A673 (cell line): ENCODE measurements at regions not wholly inside any gene's neighbourhood (a gene's known extent, or its start where the extent isn't known, plus 50 kb on each side); places are given as distances from the start of the nearest gene placed in this dataset.
"Not testable (repeated sequence)": the region's sequence is repeated elsewhere in the genome, so short reads cannot be mapped to it uniquely, and the experiment has no call there.

Experiments used
- BruUV-seq: library from RNA; stranded (reverse); fragments of 400-500 nt; replicated peaks from 2 replicates; lab custom pipeline; 2021; lab: Mats Ljungman, UMichigan
- CTCF ChIA-PET: fragments of 300-600 bp; sonication (Branson Sonifier 250); formaldehyde crosslinking; loops from one replicate; lab custom pipeline; 2022; ENCODE audit warnings: antibody characterized with exemption; lab: Charles Lee
- POLR2A ChIA-PET: fragments of 300-600 bp; sonication (Branson Sonifier 250); formaldehyde crosslinking; loops from one replicate; lab custom pipeline; 2022; ENCODE audit warnings: antibody characterized with exemption; ENCODE audit not compliant: low non-redundant PET; lab: Charles Lee
- DNase-seq: peaks from one replicate; pipeline ENCODE4 v3.0.0-alpha.2; 2015; ENCODE audit warnings: low spot score
- H3K27ac ChIP-seq: fragments of 200-600 bp; sonication (generic); 2 replicates; pipeline ENCODE4 v1.5.1; 2016; ENCODE audit warnings: mixed run types, low read depth, mild to moderate bottlenecking, mixed read lengths, antibody characterized with exemption, low read length; ENCODE audit not compliant: poor library complexity, severe bottlenecking
- H3K27me3 ChIP-seq: fragments of 200-600 bp; sonication (generic); replicated peaks from 2 replicates; pipeline ENCODE4 v1.6.1; 2017; ENCODE audit warnings: mixed run types, low read depth, mild to moderate bottlenecking, mixed read lengths, antibody characterized with exemption, low read length; ENCODE audit not compliant: insufficient read depth, poor library complexity
- H3K36me3 ChIP-seq: fragments of 200-600 bp; sonication (generic); 2 replicates; pipeline ENCODE4 v1.6.1; 2016; ENCODE audit warnings: mixed run types, mild to moderate bottlenecking, mixed read lengths, antibody characterized with exemption, low read length; ENCODE audit not compliant: insufficient read depth, poor library complexity, severe bottlenecking
- H3K4me1 ChIP-seq: fragments of 200-600 bp; sonication (generic); 2 replicates; pipeline ENCODE4 v1.6.1; 2017; ENCODE audit warnings: mixed run types, mild to moderate bottlenecking, mixed read lengths, antibody characterized with exemption, low read length; ENCODE audit not compliant: insufficient read depth, poor library complexity, severe bottlenecking
- H3K4me3 ChIP-seq: fragments of 200-600 bp; sonication (generic); 2 replicates; pipeline ENCODE4 v1.5.1; 2016; ENCODE audit warnings: low read depth, mixed run types, mild to moderate bottlenecking, mixed read lengths, low read length; ENCODE audit not compliant: poor library complexity, severe bottlenecking
- H3K9me3 ChIP-seq: fragments of 200-600 bp; sonication (generic); 2 replicates; pipeline ENCODE4 v1.6.1; 2016; ENCODE audit warnings: mixed run types, low read depth, mild to moderate bottlenecking, mixed read lengths, antibody characterized with exemption, low read length; ENCODE audit not compliant: poor library complexity, severe bottlenecking
- intact Hi-C: fragments of 100-400 bp; cut with micrococcal nuclease; formaldehyde crosslinking; loops from one replicate; pipeline ENCODE4 v1.10.0; 2022; ENCODE audit not compliant: unreplicated experiment

- intact Hi-C loops, H3K36me3 ChIP-seq, DNase-seq, H3K4me1 ChIP-seq, H3K27ac ChIP-seq, POLR2A ChIA-PET, BruUV-seq, H3K4me3 ChIP-seq, CTCF ChIA-PET, H3K27me3 ChIP-seq: not testable (repeated sequence)
- H3K9me3 ChIP-seq = peaks cover 23% of the 10 kb centered on the region
Measured at GRCh38 chr21:10392301-10392700, 129.1 kb upstream of the TPTE start.

- H3K4me3 ChIP-seq, CTCF ChIA-PET, intact Hi-C loops, H3K4me1 ChIP-seq, DNase-seq, H3K27me3 ChIP-seq, H3K36me3 ChIP-seq, POLR2A ChIA-PET, BruUV-seq, H3K27ac ChIP-seq: not testable (repeated sequence)
- H3K9me3 ChIP-seq = peaks cover 22% of the 10 kb centered on the region
Measured at GRCh38 chr21:10395963-10396362, 125.4 kb upstream of the TPTE start.

GRCh38 chr21:10397495-10397915 is 123.9 kb upstream of the TPTE start:
- BruUV-seq, intact Hi-C loops, CTCF ChIA-PET, POLR2A ChIA-PET, H3K4me1 ChIP-seq, H3K36me3 ChIP-seq, H3K27me3 ChIP-seq, H3K4me3 ChIP-seq, H3K27ac ChIP-seq, DNase-seq: not testable (repeated sequence)
- peaks cover 32% of the 10 kb centered on the region for H3K9me3 ChIP-seq

GRCh38 chr21:10398692-10399489 is 122.5 kb upstream of the TPTE start:
- intact Hi-C loops, H3K4me3 ChIP-seq, DNase-seq, BruUV-seq, CTCF ChIA-PET, H3K27me3 ChIP-seq, POLR2A ChIA-PET, H3K4me1 ChIP-seq, H3K27ac ChIP-seq, H3K36me3 ChIP-seq: not testable (repeated sequence)
- peaks cover 43% of the 10 kb centered on the region for H3K9me3 ChIP-seq

GRCh38 chr21:10400622-10401361 is 120.6 kb upstream of the TPTE start:
- H3K36me3 ChIP-seq, BruUV-seq, CTCF ChIA-PET, DNase-seq, H3K27ac ChIP-seq, H3K4me1 ChIP-seq, H3K4me3 ChIP-seq, intact Hi-C loops, POLR2A ChIA-PET, H3K27me3 ChIP-seq: not testable (repeated sequence)
- H3K9me3 ChIP-seq = peaks cover 51% of the 10 kb centered on the region

GRCh38 chr21:10402461-10402860 is 118.9 kb upstream of the TPTE start:
- peaks cover 55% of the 10 kb centered on the region for H3K9me3 ChIP-seq
- DNase-seq = not testable (repeated sequence)

GRCh38 chr21:10405331-10405730 is 116.1 kb upstream of the TPTE start:
- BruUV-seq, CTCF ChIA-PET, H3K4me1 ChIP-seq, H3K27me3 ChIP-seq, H3K27ac ChIP-seq, intact Hi-C loops, H3K36me3 ChIP-seq, H3K4me3 ChIP-seq, DNase-seq, POLR2A ChIA-PET: not testable (repeated sequence)
- peaks cover 48% of the 10 kb centered on the region for H3K9me3 ChIP-seq

More at GRCh38 chr21:10402461-10402860, 118.9 kb upstream of the TPTE start:
- BruUV-seq, CTCF ChIA-PET, H3K27me3 ChIP-seq, H3K36me3 ChIP-seq, intact Hi-C loops, H3K4me1 ChIP-seq, H3K27ac ChIP-seq, H3K4me3 ChIP-seq, POLR2A ChIA-PET: not testable (repeated sequence)
